GM12878 (cell line): ENCODE measurements at regions not wholly inside any gene's neighbourhood (a gene's known extent, or its start where the extent isn't known, plus 50 kb on each side); places are given as distances from the start of the nearest gene placed in this dataset.

Experiments
- EZH2 ChIP-seq: IDR thresholded peaks from 2 replicates; pipeline ENCODE4 v1.6.1; 2012; ENCODE audit warnings: low read depth, mild to moderate bottlenecking, control low read depth, inconsistent platforms, low read length, borderline replicate concordance; ENCODE audit not compliant: control insufficient read depth
- FOXM1 ChIP-seq: IDR thresholded peaks from 2 replicates; pipeline ENCODE4 v1.6.1; 2012; ENCODE audit warnings: low read depth, mild to moderate bottlenecking, inconsistent platforms, low read length, moderate library complexity
- HDGF ChIP-seq: fragments of 450-650 bp; IDR thresholded peaks from 2 replicates; pipeline ENCODE4 v1.6.1; 2016; ENCODE audit warnings: antibody characterized with exemption
- NR2C2 ChIP-seq: IDR thresholded peaks from 2 replicates; pipeline ENCODE4 v1.6.1; 2011; ENCODE audit warnings: borderline replicate concordance, low read depth; ENCODE audit not compliant: control insufficient read depth, insufficient read length
- NR2F1 ChIP-seq: fragments of 450-650 bp; conservative IDR thresholded peaks from 2 replicates; pipeline ENCODE4 v1.6.1; 2017; ENCODE audit warnings: mild to moderate bottlenecking
- POLR2A ChIP-seq: IDR thresholded peaks from 2 replicates; pipeline ENCODE4 v1.6.1; 2011; ENCODE audit warnings: low read depth, mild to moderate bottlenecking, low read length
- POLR2AphosphoS5 ChIP-seq: IDR thresholded peaks from 2 replicates; pipeline ENCODE4 v1.6.1; 2011; ENCODE audit warnings: mild to moderate bottlenecking, low read length, inconsistent platforms
- SMC3 ChIP-seq: IDR thresholded peaks from 2 replicates; pipeline ENCODE4 v1.6.1; 2011; ENCODE audit warnings: low read length, improper control_type of control experiment, borderline replicate concordance
- SPI1 ChIP-seq: IDR thresholded peaks from 2 replicates; pipeline ENCODE4 v1.6.1; 2011; ENCODE audit warnings: low read depth, mild to moderate bottlenecking, low read length, moderate library complexity, borderline replicate concordance; ENCODE audit not compliant: insufficient read depth
- YY1 ChIP-seq: IDR thresholded peaks from 2 replicates; pipeline ENCODE4 v1.6.1; 2011; ENCODE audit warnings: low read depth, mild to moderate bottlenecking, low read length
- TF ChIP-seq, protein P1 (sequence below), 3 experiments: IDR thresholded peaks in 2 of 3; conservative IDR thresholded peaks in 1 of 3; 2 replicates each; pipeline ENCODE4 v1.5.1; 2011; ENCODE audit warnings: low read depth in 3 of 3, low read length in 3 of 3, mild to moderate bottlenecking in 3 of 3, control low read depth in 2 of 3, moderate library complexity in 2 of 3, inconsistent platforms in 1 of 3, mixed read lengths in 1 of 3; ENCODE audit not compliant: control insufficient read depth in 2 of 3, insufficient read depth in 1 of 3; ENCODE audit errors: extremely low read depth in 1 of 3
- TF ChIP-seq, protein P2 (sequence below): IDR thresholded peaks from 2 replicates; pipeline ENCODE4 v1.6.1; 2012; ENCODE audit warnings: low read length, inconsistent platforms

DNA sequence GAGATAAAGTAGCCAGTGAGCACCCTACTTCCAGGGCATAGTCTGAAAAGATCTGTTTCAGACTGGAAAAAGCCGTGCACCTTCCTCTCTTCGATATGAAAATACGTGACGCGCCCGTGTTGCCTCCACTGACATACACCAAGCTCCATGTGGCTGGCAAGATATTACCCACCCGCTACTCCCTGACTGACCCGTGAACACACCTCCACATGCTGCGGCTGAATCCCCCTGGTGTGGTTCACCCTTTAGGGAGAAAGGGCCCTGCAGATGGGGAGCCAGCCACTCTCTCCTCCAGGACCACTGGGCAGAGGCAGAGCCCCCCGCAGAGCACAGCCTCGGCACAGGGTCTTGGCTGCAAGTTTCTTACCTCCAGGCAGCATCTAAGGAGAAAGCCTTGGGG lies 245.0 kb downstream of the BRD1 start:
- TF ChIP-seq YY1 (no peak), SPI1 (no peak), FOXM1 (no peak), NR2C2 (no peak), POLR2A (no peak), EZH2 (no peak), POLR2AphosphoS5 (no peak), SMC3 (no peak), HDGF (no peak), NR2F1 (no peak)
- TF ChIP-seq, protein P1, sequence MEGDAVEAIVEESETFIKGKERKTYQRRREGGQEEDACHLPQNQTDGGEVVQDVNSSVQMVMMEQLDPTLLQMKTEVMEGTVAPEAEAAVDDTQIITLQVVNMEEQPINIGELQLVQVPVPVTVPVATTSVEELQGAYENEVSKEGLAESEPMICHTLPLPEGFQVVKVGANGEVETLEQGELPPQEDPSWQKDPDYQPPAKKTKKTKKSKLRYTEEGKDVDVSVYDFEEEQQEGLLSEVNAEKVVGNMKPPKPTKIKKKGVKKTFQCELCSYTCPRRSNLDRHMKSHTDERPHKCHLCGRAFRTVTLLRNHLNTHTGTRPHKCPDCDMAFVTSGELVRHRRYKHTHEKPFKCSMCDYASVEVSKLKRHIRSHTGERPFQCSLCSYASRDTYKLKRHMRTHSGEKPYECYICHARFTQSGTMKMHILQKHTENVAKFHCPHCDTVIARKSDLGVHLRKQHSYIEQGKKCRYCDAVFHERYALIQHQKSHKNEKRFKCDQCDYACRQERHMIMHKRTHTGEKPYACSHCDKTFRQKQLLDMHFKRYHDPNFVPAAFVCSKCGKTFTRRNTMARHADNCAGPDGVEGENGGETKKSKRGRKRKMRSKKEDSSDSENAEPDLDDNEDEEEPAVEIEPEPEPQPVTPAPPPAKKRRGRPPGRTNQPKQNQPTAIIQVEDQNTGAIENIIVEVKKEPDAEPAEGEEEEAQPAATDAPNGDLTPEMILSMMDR (IDR thresholded peaks at IDR 0.05 in 2 of 3, conservative IDR thresholded peaks at IDR 0.05 in 1 of 3; ENCODE audit: control insufficient read depth in 2 of 3, extremely low read depth in 1 of 3, insufficient read depth in 1 of 3, low read depth in 3 of 3, low read length in 3 of 3), result no peak
- TF ChIP-seq, protein P2, sequence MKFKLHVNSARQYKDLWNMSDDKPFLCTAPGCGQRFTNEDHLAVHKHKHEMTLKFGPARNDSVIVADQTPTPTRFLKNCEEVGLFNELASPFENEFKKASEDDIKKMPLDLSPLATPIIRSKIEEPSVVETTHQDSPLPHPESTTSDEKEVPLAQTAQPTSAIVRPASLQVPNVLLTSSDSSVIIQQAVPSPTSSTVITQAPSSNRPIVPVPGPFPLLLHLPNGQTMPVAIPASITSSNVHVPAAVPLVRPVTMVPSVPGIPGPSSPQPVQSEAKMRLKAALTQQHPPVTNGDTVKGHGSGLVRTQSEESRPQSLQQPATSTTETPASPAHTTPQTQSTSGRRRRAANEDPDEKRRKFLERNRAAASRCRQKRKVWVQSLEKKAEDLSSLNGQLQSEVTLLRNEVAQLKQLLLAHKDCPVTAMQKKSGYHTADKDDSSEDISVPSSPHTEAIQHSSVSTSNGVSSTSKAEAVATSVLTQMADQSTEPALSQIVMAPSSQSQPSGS, result no peak
